ENCODE measurements at regions not wholly inside any gene's neighbourhood (a gene's known extent, or its start where the extent isn't known, plus 50 kb on each side); places are given as distances from the start of the nearest gene placed in this dataset.

- no peak for DNase-seq (ENCODE audit: low spot score)
Observed at GRCh38 chr13:109595471-109595870, 190.9 kb downstream of the IRS2 start.

GRCh38 chr13:109593230-109593629 is 193.2 kb downstream of the IRS2 start:
- DNase-seq (ENCODE audit: low spot score) = no peak

GRCh38 chr13:109592770-109593169 is 193.6 kb downstream of the IRS2 start:
- no peak for DNase-seq (ENCODE audit: low spot score)

GRCh38 chr13:109587689-109588088 is 198.7 kb downstream of the IRS2 start:
- DNase-seq (ENCODE audit: low spot score) = no peak

GRCh38 chr13:109586509-109587346 is 199.7 kb downstream of the IRS2 start:
- no peak for DNase-seq (ENCODE audit: low spot score)

GRCh38 chr13:109584844-109585361 is 201.5 kb downstream of the IRS2 start:
- no peak for DNase-seq (ENCODE audit: low spot score)

- no peak for DNase-seq (ENCODE audit: low spot score)
Observed at GRCh38 chr13:109577191-109577700, 209.1 kb downstream of the IRS2 start.

- no peak for DNase-seq (ENCODE audit: low spot score)
Observed at GRCh38 chr13:109576331-109576813, 210.0 kb downstream of the IRS2 start.

- DNase-seq (ENCODE audit: low spot score) = no peak
Observed at GRCh38 chr13:109575821-109576220, 210.6 kb downstream of the IRS2 start.

GRCh38 chr13:109572389-109572788 is 214.0 kb downstream of the IRS2 start:
- no peak for DNase-seq (ENCODE audit: low spot score)

GRCh38 chr13:109569958-109570711 is 216.2 kb downstream of the IRS2 start:
- DNase-seq (ENCODE audit: low spot score) = peak; percentile 14

GRCh38 chr13:109568339-109568818 is 218.0 kb downstream of the IRS2 start:
- DNase-seq (ENCODE audit: low spot score) = no peak

- no peak for DNase-seq (ENCODE audit: low spot score)
Observed at GRCh38 chr13:109567315-109567714, 219.1 kb downstream of the IRS2 start.

- no peak for DNase-seq (ENCODE audit: low spot score)
Observed at GRCh38 chr13:109565877-109566276, 220.5 kb downstream of the IRS2 start.

- no peak for DNase-seq (ENCODE audit: low spot score)
Observed at GRCh38 chr13:109548374-109548773, 238.0 kb downstream of the IRS2 start.

- DNase-seq (ENCODE audit: low spot score) = no peak
Observed at GRCh38 chr13:109547942-109548341, 238.4 kb downstream of the IRS2 start.

GRCh38 chr13:109545931-109546330 is 240.5 kb downstream of the IRS2 start:
- DNase-seq (ENCODE audit: low spot score) = no peak

- peak; percentile 7 for DNase-seq (ENCODE audit: low spot score)
Observed at GRCh38 chr13:109541081-109541480, 245.3 kb downstream of the IRS2 start.

GRCh38 chr13:109537584-109537983 is 248.8 kb downstream of the IRS2 start:
- no peak for DNase-seq (ENCODE audit: low spot score)

GRCh38 chr13:109533350-109533749 is 253.0 kb downstream of the IRS2 start:
- no peak for DNase-seq (ENCODE audit: low spot score)

GRCh38 chr13:109529964-109530363 is 256.4 kb downstream of the IRS2 start:
- DNase-seq (ENCODE audit: low spot score) = no peak

GRCh38 chr13:109521719-109522118 is 264.7 kb downstream of the IRS2 start:
- no peak for DNase-seq (ENCODE audit: low spot score)
